HepG2 (cell line): ENCODE measurements at regions not wholly inside any gene's neighbourhood (a gene's known extent, or its start where the extent isn't known, plus 50 kb on each side); places are given as distances from the start of the nearest gene placed in this dataset.

ENCODE experiments used
- ATAC-seq: fragments of 200-7000 bp; cut with Tn5 transposase; 3 replicates; pipeline ENCODE4 v1.9.1; 2020; ENCODE audit warnings: mild to moderate bottlenecking, moderate library complexity
- BruUV-seq: library from RNA; stranded (reverse); fragments of 400-500 nt; replicated peaks from 2 replicates; lab custom pipeline; 2021; lab: Mats Ljungman, UMichigan
- CTCF ChIA-PET: fragments of 300-600 bp; formaldehyde crosslinking; extraction: SDS; loops from one replicate; lab custom pipeline; 2021; ENCODE audit warnings: low total read pairs, inconsistent platforms, low intra/inter-chr PET ratio; lab: Yijun Ruan, JAX
- POLR2A ChIA-PET: fragments of 350-600 bp; sonication (Branson Sonifier 250); formaldehyde crosslinking; loops from one replicate; lab custom pipeline; 2020; ENCODE audit warnings: antibody characterized with exemption, inconsistent platforms; lab: Yijun Ruan, JAX
- DNase-seq: peaks from one replicate; pipeline ENCODE4 v3.0.0-alpha.2; 2015; ENCODE audit warnings: low spot score
- FAIRE-seq: peaks from 3 replicates; lab custom pipeline; 2011; peaks lifted over from hg19 to GRCh38; lab: Jason Lieb, UNC
- H2AFZ ChIP-seq: one replicate; pipeline ENCODE4 v1.6.1; 2011; ENCODE audit warnings: low read length, inconsistent platforms
- H3K27ac ChIP-seq: fragments of 300-600 bp; 3 replicates; pipeline ENCODE4 v1.8.0; 2011; ENCODE audit warnings: mixed run types, mild to moderate bottlenecking, mixed read lengths, low read length, inconsistent platforms; ENCODE audit not compliant: insufficient read depth; ENCODE audit errors: extremely low read length
- H3K27me3 ChIP-seq, 2 experiments: fragments of 200-600 bp in 1 of 2; 2 replicates in 1 of 2; 3 replicates in 1 of 2; pipeline versions ENCODE4 v1.6.0 to v1.8.0; 2011; ENCODE audit warnings: low read length in 2 of 2, mild to moderate bottlenecking in 2 of 2, moderate library complexity in 2 of 2, inconsistent platforms in 1 of 2; ENCODE audit not compliant: insufficient read depth in 2 of 2, control insufficient read depth in 1 of 2
- H3K36me3 ChIP-seq, 2 experiments: fragments of 200-600 bp in 1 of 2; replicated peaks in 1 of 2; 2 replicates in 1 of 2; 3 replicates in 1 of 2; pipeline versions ENCODE4 v1.5.1 to v1.8.0; 2011; ENCODE audit warnings: low read length in 2 of 2, inconsistent platforms in 1 of 2; ENCODE audit not compliant: insufficient read depth in 2 of 2, control insufficient read depth in 1 of 2
- H3K4me1 ChIP-seq: 2 replicates; pipeline ENCODE4 v1.5.1; 2012; ENCODE audit warnings: low read length, inconsistent platforms; ENCODE audit not compliant: insufficient read depth
- H3K4me2 ChIP-seq: 2 replicates; pipeline ENCODE4 v1.6.0; 2011; ENCODE audit warnings: low read depth, low read length, inconsistent platforms
- H3K4me3 ChIP-seq, 3 experiments: fragments of 200-600 bp in 1 of 3; sonication (generic), shearing (Covaris generic) in 1 of 3; replicated peaks in 1 of 3; 2 replicates each; pipeline ENCODE4 v1.5.1; 2011 to 2016; ENCODE audit warnings: low read length in 3 of 3, inconsistent platforms in 2 of 3, low read depth in 2 of 3, mild to moderate bottlenecking in 2 of 3, control low read depth in 1 of 3, mixed read lengths in 1 of 3; ENCODE audit not compliant: insufficient read depth in 1 of 3
- H3K79me2 ChIP-seq: one replicate; pipeline ENCODE4 v1.6.1; 2011; ENCODE audit warnings: low read length, inconsistent platforms; ENCODE audit not compliant: insufficient read depth
- H3K9ac ChIP-seq: 2 replicates; pipeline ENCODE4 v1.6.0; 2011; ENCODE audit warnings: mild to moderate bottlenecking, low read depth, low read length, inconsistent platforms; ENCODE audit not compliant: insufficient read depth
- H3K9me3 ChIP-seq: 2 replicates; pipeline ENCODE4 v1.5.1; 2012; ENCODE audit warnings: mild to moderate bottlenecking, low read length
- H4K20me1 ChIP-seq: 2 replicates; pipeline ENCODE4 v1.6.0; 2011; ENCODE audit warnings: inconsistent platforms, mild to moderate bottlenecking, low read length, moderate library complexity; ENCODE audit not compliant: insufficient read depth
- ARNT ChIP-seq: fragments of 450-650 bp; IDR thresholded peaks from 2 replicates; pipeline ENCODE4 v1.6.1; 2017
- ATAD3A ChIP-seq: sonication (generic); formaldehyde crosslinking; IDR thresholded peaks from 2 replicates; pipeline ENCODE4 v1.4.0; 2020; ENCODE audit warnings: missing genetic modification reagents
- ELF3 ChIP-seq: IDR thresholded peaks from 2 replicates; pipeline ENCODE4 v1.6.1; 2016; ENCODE audit warnings: missing genetic modification reagents, missing compliant biosample characterization
- HDAC2 ChIP-seq: sonication (generic); formaldehyde crosslinking; IDR thresholded peaks from 2 replicates; pipeline ENCODE4 v1.4.0; 2020; ENCODE audit warnings: missing genetic modification reagents
- KDM3A ChIP-seq: IDR thresholded peaks from 2 replicates; pipeline ENCODE4 v1.6.1; 2018; ENCODE audit warnings: low read depth, missing compliant biosample characterization
- TSC22D2 ChIP-seq: sonication (generic); formaldehyde crosslinking; IDR thresholded peaks from 2 replicates; pipeline ENCODE4 v1.5.1; 2020; ENCODE audit warnings: missing genetic modification reagents, mild to moderate bottlenecking, borderline replicate concordance
- ZBTB42 ChIP-seq: sonication (generic); formaldehyde crosslinking; IDR thresholded peaks from 2 replicates; pipeline ENCODE4 v1.5.0; 2020; ENCODE audit warnings: mild to moderate bottlenecking, missing genetic modification reagents
- ZFY ChIP-seq: sonication (generic); formaldehyde crosslinking; IDR thresholded peaks from 2 replicates; pipeline ENCODE4 v1.4.0; 2020; ENCODE audit warnings: missing genetic modification reagents
- ZNF142 ChIP-seq: sonication (generic); formaldehyde crosslinking; IDR thresholded peaks from 2 replicates; pipeline ENCODE4 v1.4.0; 2020; ENCODE audit warnings: missing genetic modification reagents
- ZNF318 ChIP-seq: sonication (generic); formaldehyde crosslinking; IDR thresholded peaks from 2 replicates; pipeline ENCODE4 v1.4.0; 2020; ENCODE audit warnings: mild to moderate bottlenecking, missing genetic modification reagents
- ZNF816 ChIP-seq: sonication (generic); formaldehyde crosslinking; IDR thresholded peaks from 2 replicates; pipeline ENCODE4 v1.8.0; 2022; ENCODE audit warnings: missing genetic modification reagents, mild to moderate bottlenecking, borderline replicate concordance
- ZNF841 ChIP-seq: sonication (generic); formaldehyde crosslinking; IDR thresholded peaks from 2 replicates; pipeline ENCODE4 v1.8.1; 2023; ENCODE audit warnings: missing genetic modification reagents, borderline replicate concordance
- WGBS: methylation state at CpG from one replicate; pipeline ENCODE4 v1.1.6; 2017; ENCODE audit warnings: low lambda C conversion rate; 5-methylcytosine and 5-hydroxymethylcytosine counted together
- in situ Hi-C: cut with HindIII; loops from 2 replicates; pipeline ENCODE4 v1.10.0; 2017; ENCODE audit warnings: low pct_unique_long_range_greater_than_20kb; ENCODE audit not compliant: extremely low pct_ligation_motif_present
- intact Hi-C: fragments of 100-400 bp; cut with micrococcal nuclease; formaldehyde crosslinking; loops from one replicate; pipeline ENCODE4 v1.10.0; 2022; ENCODE audit not compliant: unreplicated experiment

GRCh38 chr2:18349421-18349820 lies 211.0 kb downstream of the RDH14 start (continued):
- no peak for TF ChIP-seq ZNF318
- no peak for TF ChIP-seq ELF3 (CRISPR knock-in tag)
- TF ChIP-seq ZNF816, result no peak

- in situ Hi-C loops (no loop called here), intact Hi-C loops (no loop called here)
- no peak overlapping the region for H3K4me2 ChIP-seq
- DNase-seq, result no peak
- H3K4me3 ChIP-seq, result no peak overlapping the region
- no peaks in the 10 kb centered on the region for H3K4me1 ChIP-seq
- no peak for ATAC-seq
- no peak overlapping the region for H3K27ac ChIP-seq
- no peaks in the 10 kb centered on the region for H4K20me1 ChIP-seq
- H2AFZ ChIP-seq, result no peak overlapping the region
- H3K9me3 ChIP-seq, result no peaks in the 10 kb centered on the region
- H3K36me3 ChIP-seq, result no peaks in the 10 kb centered on the region
- H3K79me2 ChIP-seq, result no peaks in the 10 kb centered on the region
- 44% methylated on average over 3 of the region's 3 CpGs for whole genome bisulfite sequencing
- no peaks in the 10 kb centered on the region for H3K27me3 ChIP-seq
- BruUV-seq, result no TSS peak
- ChIA-PET POLR2A (no interaction called here), CTCF (no interaction called here)
- no peak for FAIRE-seq
- no peak overlapping the region for H3K9ac ChIP-seq
- TF ChIP-seq ATAD3A (no peak), HDAC2 (CRISPR knock-in tag) (no peak), ZNF841 (CRISPR knock-in tag) (no peak), ZBTB42 (no peak), TSC22D2 (no peak), ARNT (no peak), KDM3A (CRISPR knock-in tag) (no peak), ZFY (no peak), ZNF142 (CRISPR knock-in tag) (no peak)
Measured at GRCh38 chr2:18346874-18347273, 213.6 kb downstream of the RDH14 start.
